GM19328 (cell line): ENCODE measurements at regions not wholly inside any gene's neighbourhood (a gene's known extent, or its start where the extent isn't known, plus 50 kb on each side); places are given as distances from the start of the nearest gene placed in this dataset.

Experiments used
- ATAC-seq: cut with Tn5 transposase; IDR thresholded peaks from one replicate; pipeline ENCODE4 v1.9.1; 2021; ENCODE audit warnings: mild to moderate bottlenecking, moderate library complexity; ENCODE audit not compliant: unreplicated experiment

- no peak for ATAC-seq
Measured at GRCh38 chr4:153131596-153131995, 72.6 kb upstream of the TRIM2 start.

GRCh38 chr4:153137159-153137558 is 67.1 kb upstream of the TRIM2 start:
- ATAC-seq = no peak

DNA sequence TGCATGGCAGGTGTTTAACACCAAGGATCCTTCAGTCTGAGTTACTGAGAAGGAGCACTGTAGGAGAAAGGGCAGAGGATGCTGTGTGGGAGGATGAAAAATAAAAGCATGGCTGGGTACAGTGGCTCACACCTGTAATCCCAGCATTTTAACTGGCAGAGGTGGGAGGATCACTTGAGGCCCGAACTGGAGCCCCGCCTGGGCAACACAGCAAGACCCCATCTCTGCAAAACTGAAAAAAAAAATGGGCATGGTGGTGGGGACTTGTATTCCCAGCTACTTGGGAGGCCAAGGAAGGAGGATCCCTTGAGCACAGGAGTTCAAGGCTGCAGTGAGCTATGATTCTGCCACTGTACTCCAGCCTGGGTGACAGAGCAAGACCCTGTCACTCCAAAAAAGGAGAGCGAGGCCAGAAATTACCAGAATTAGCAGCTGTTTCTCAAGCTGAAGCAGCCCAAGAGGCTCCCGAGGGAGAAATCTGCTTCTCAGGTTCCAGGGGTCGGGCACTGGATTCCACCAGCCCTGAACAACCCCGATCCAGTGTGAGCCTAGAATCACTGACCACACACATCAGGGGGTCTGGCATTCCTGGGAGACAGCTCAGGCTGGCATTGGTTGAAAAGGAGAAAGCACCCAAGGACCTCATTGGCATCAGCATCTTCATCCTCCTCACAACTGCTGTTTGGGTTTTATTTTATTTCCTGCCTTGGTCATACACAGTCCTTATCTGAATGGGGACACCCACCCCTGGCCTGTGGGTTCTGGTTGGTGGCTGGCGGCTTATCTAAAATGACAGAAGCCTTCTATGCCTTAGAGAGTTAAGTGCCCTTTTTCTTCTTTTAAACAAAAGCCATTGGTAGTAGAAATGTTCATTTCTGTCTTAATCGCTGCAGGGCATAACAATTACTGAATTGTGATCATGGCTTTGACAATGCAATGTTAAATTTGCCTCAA is 66.3 kb upstream of the TRIM2 start:
- no peak for ATAC-seq

DNA sequence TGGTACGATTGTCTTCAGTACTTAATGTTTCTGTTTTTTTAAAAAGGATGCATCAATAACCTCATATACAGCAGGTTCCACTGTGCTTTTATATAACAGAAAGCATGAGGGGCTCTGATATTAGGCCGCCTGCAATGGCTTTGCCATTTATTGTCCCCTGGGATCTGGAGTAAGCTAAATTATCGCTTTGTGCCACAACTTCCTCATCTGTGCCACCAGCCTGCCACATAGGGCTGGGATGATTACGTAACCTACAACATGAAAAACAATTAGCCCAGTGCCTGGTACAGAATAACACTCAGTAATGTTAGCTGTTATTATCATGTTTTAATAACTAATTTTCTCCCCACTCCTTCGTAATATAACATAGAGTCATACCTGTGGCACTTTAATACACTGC is 65.5 kb upstream of the TRIM2 start:
- ATAC-seq = no peak

- ATAC-seq = no peak
Measured at GRCh38 chr4:153140294-153140693, 63.9 kb upstream of the TRIM2 start.

DNA sequence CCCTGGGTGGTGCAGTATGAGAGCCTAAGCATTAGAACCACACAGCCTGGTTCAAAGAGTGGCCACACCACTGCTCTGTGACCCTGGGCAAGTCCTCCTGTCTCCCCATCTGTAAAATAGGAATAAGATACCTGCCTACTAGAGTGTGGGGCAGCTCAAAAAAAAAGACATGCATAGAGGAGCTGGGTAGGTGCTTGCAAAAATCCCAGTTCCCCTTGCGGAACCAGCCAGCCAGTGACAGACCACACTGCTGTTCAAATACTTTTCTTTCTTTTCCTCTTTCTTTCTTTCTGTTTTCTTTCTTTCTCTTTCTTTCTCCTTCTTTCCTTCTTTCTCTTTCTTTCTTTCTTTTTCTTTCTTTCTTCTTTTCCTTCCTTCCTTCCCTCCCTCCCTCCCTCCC is 63.0 kb upstream of the TRIM2 start:
- ATAC-seq = no peak

GRCh38 chr4:153142700-153143438 is 61.4 kb upstream of the TRIM2 start:
- no peak for ATAC-seq

DNA sequence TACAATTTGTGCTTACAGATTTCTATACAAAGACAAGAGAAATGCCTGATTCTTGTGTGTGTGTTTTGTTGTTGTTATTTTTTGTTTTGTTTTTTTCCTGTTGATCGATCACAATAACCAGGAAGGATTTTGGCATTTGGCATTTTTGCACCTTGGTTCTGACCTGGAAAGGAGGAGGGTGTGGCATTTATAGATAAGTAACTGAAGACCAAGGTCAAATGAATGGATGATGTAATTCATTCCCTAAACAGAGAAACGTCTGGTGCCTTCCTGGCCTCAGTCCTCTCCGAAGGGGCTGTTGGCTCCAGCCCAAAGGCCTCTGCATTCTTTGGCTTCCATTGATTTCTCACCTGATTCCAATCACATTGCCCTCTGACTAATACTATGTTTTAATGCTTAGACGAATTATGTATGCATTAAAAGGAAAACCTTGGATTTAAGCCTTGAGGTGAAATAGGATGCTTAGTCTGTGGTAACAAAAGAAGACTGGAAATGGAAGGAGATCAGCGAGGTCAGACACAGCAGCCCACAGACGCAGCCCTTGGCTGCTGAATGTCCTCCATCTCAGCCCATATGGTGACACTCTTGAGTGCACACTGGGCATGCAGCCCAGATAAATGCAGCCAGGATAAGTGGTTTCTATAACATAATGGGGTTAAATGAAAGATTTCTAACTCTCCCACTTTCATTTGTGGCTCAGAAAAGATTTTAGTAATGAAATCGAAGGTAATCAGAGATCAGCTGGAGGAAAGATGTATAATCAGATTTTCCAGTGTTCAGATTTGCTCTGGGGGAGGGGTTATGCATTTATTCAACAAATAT is 60.5 kb upstream of the TRIM2 start:
- ATAC-seq = no peak

- ATAC-seq = no peak
Measured at GRCh38 chr4:153146031-153146430, 58.2 kb upstream of the TRIM2 start.

GRCh38 chr4:153146961-153147360 is 57.3 kb upstream of the TRIM2 start:
- no peak for ATAC-seq

- no peak for ATAC-seq
Measured at GRCh38 chr4:153148791-153149190, 55.5 kb upstream of the TRIM2 start.

DNA sequence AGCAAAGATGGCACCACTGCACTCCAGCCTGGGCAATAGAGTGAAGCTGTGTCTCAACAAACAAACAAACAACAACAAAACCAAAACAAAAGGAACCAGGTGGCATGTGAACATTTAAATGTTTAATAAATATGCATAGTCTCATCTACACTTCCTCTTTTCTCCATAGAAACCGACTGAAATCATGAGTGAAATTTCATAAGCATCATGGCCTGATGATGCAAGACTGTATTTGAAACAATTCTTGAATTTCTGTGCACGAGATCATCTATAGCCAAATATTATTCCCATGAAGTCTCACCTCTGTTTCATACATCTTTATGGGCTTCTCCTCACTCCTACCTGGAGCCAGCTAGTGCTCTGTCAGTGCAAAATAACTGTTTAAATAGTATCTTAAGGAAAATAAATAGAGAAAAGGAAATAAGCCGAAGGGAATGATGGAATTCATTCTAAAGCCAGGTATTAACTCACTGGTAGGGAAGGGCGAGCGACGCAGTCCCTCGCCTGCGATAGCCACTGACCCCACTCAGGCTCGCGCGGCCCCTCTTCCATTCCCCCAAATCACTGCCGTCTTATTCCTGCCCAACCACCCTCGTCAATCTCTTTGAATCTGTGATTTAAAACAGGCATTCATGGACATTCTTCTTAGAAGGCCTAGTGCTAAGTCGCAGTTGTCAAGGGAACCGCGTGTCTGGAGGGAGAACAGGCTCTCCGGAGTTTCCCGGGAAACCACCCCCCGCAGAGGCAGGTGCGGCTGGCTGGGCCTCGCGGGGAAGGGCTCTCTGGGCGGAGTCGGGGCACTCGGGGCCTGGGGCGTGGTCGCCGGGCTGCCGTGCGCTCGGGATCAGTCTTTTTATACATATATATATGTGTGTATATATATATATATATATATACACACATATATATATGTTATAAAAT is 52.4 kb upstream of the TRIM2 start:
- ATAC-seq = no peak

GRCh38 chr4:153152501-153153338 is 51.5 kb upstream of the TRIM2 start:
- peak; percentile 7 for ATAC-seq

- peak; percentile 45 for ATAC-seq
Measured at GRCh38 chr4:153153339-153153871, 50.8 kb upstream of the TRIM2 start.

DNA sequence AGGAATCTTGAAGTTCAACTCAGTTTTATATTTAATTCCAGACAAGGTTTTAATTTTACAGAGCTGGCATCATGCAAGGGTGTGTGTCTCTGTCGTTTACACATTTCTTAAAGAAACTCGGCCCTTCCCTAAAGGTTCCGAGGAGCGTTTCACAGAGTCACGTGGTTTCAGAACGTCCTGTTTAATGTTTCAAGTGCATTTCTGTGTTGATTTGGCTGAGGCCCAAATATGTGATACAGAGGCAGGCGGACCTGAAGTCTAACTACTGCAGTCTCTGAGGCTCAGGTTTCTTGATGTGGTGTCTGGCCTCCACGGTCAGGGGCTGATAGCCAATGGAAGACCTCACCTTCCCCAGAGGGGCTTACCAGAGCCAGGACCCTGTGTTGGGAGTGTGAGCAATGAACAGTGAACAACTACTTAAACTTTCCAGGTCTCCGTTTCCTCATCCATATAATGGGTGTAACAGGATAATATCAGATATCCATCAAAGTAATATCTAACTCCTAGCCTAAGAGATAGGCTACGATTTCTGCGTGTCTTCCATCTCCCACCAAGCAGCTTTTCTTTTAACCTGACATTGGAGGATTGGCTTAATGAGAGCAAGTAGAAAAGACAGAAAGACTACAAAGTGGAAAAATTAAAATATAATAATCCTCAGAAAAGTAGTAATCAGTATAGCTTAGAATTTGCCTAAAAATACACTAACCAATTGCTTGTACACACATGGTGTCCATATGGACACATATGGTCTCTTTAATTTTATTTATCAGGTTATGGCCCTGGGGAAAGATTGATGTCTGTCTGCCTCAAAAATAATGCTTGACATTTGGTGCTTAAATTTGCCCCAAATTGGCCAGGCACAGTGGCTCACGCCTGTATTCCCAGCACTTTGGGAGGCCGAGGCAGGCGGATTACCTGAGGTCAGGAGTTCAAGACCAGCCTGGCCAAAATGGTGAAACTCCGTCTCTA is 50.0 kb upstream of the TRIM2 start:
- ATAC-seq = no peak
